Neuronal stem cell (in vitro differentiated cells): ENCODE measurements at regions not wholly inside any gene's neighbourhood (a gene's known extent, or its start where the extent isn't known, plus 50 kb on each side); places are given as distances from the start of the nearest gene placed in this dataset.

Experiments
- DNase-seq: peaks from one replicate; pipeline ENCODE4 v3.0.0-alpha.2; 2013; ENCODE audit warnings: low spot score
- H2AFZ ChIP-seq: one replicate; pipeline ENCODE4 v1.6.1; 2013; ENCODE audit warnings: mild to moderate bottlenecking, low read length, inconsistent platforms
- H2AK5ac ChIP-seq: 2 replicates; pipeline ENCODE4 v1.6.1; 2013; ENCODE audit warnings: low read depth, mild to moderate bottlenecking, inconsistent platforms, low read length, moderate library complexity, mixed read lengths
- H2BK120ac ChIP-seq: 2 replicates; pipeline ENCODE4 v1.6.1; 2013; ENCODE audit warnings: low read depth, mild to moderate bottlenecking, inconsistent platforms, low read length, moderate library complexity, mixed read lengths
- H2BK12ac ChIP-seq: one replicate; pipeline ENCODE4 v1.6.1; 2013; ENCODE audit warnings: low read length, inconsistent platforms
- H2BK15ac ChIP-seq: 2 replicates; pipeline ENCODE4 v1.6.1; 2013; ENCODE audit warnings: mild to moderate bottlenecking, low read length, inconsistent platforms, mixed read lengths
- H2BK5ac ChIP-seq: one replicate; pipeline ENCODE4 v1.6.1; 2013; ENCODE audit warnings: inconsistent platforms, mild to moderate bottlenecking, low read length, moderate library complexity
- H3K14ac ChIP-seq: one replicate; pipeline ENCODE4 v1.6.1; 2013; ENCODE audit warnings: low read length, inconsistent platforms
- H3K18ac ChIP-seq: 2 replicates; pipeline ENCODE4 v1.6.1; 2013; ENCODE audit warnings: low read length, inconsistent platforms
- H3K23ac ChIP-seq: 2 replicates; pipeline ENCODE4 v1.6.1; 2013; ENCODE audit warnings: low read depth, mild to moderate bottlenecking, mixed read lengths, low read length, inconsistent platforms; ENCODE audit not compliant: poor library complexity
- H3K27ac ChIP-seq: replicated peaks from 3 replicates; pipeline ENCODE4 v1.5.1; 2013; ENCODE audit warnings: low read length, inconsistent platforms
- H3K27me3 ChIP-seq, 3 experiments: 2 replicates each; pipeline ENCODE4 v1.6.1; 2013; ENCODE audit warnings: low read length in 3 of 3, mild to moderate bottlenecking in 2 of 3, inconsistent platforms in 1 of 3, low read depth in 1 of 3, mixed read lengths in 1 of 3, moderate library complexity in 1 of 3; ENCODE audit not compliant: control insufficient read depth in 3 of 3, insufficient read depth in 3 of 3
- H3K36me3 ChIP-seq, 2 donors: replicated peaks in 1 of 2; 2 replicates each; pipeline ENCODE4 v1.6.1; 2013; ENCODE audit warnings: low read length in 2 of 2; ENCODE audit not compliant: control insufficient read depth in 2 of 2, insufficient read depth in 2 of 2
- H3K4ac ChIP-seq: 2 replicates; pipeline ENCODE4 v1.6.1; 2013; ENCODE audit warnings: inconsistent platforms, mild to moderate bottlenecking, low read length, moderate library complexity
- H3K4me1 ChIP-seq, 2 donors: 1 replicate in 1 of 2; 2 replicates in 1 of 2; pipeline ENCODE4 v1.6.1; 2013; ENCODE audit warnings: low read length in 2 of 2, low read depth in 1 of 2; ENCODE audit not compliant: control insufficient read depth in 2 of 2, insufficient read depth in 1 of 2
- H3K4me2 ChIP-seq: one replicate; pipeline ENCODE4 v1.6.1; 2013; ENCODE audit warnings: mild to moderate bottlenecking, low read length, inconsistent platforms; ENCODE audit not compliant: insufficient read depth, poor library complexity, severe bottlenecking
- H3K4me3 ChIP-seq, 2 donors: 2 replicates each; pipeline ENCODE4 v1.5.1; 2013; ENCODE audit warnings: low read length in 2 of 2, mild to moderate bottlenecking in 2 of 2, inconsistent platforms in 1 of 2, moderate library complexity in 1 of 2
- H3K79me1 ChIP-seq: one replicate; pipeline ENCODE4 v1.6.1; 2013; ENCODE audit warnings: low read depth, mild to moderate bottlenecking, inconsistent platforms, low read length, moderate library complexity
- H3K9ac ChIP-seq: one replicate; pipeline ENCODE4 v1.6.1; 2013; ENCODE audit warnings: mild to moderate bottlenecking, low read depth, low read length, inconsistent platforms; ENCODE audit not compliant: poor library complexity
- H3K9me3 ChIP-seq, 2 donors: replicated peaks in 1 of 2; 2 replicates each; pipeline versions ENCODE3 to v1.6.1; 2013; ENCODE audit warnings: low read length in 2 of 2, mild to moderate bottlenecking in 2 of 2, inconsistent platforms in 1 of 2, low read depth in 1 of 2, mixed read lengths in 1 of 2, moderate library complexity in 1 of 2; ENCODE audit not compliant: control insufficient read depth in 2 of 2, insufficient read depth in 1 of 2
- H4K8ac ChIP-seq: one replicate; pipeline ENCODE4 v1.6.1; 2013; ENCODE audit warnings: low read depth, mild to moderate bottlenecking, inconsistent platforms, low read length, moderate library complexity
- H4K91ac ChIP-seq: one replicate; pipeline ENCODE4 v1.6.1; 2013; ENCODE audit warnings: low read length, low read depth, mild to moderate bottlenecking, inconsistent platforms; ENCODE audit not compliant: poor library complexity
- WGBS, 2 donors: extraction: QIAGEN DNeasy Blood & Tissue Kit; methylation state at CpG; one replicate each; pipeline ENCODE4 v1.1.7; 2013; ENCODE audit warnings: missing lambda C conversion rate in 2 of 2, mixed read lengths in 1 of 2; ENCODE audit not compliant: insufficient read length in 2 of 2, insufficient replicate concordance in 1 of 2; ENCODE audit errors: extremely low coverage in 2 of 2; 5-methylcytosine and 5-hydroxymethylcytosine counted together

DNA sequence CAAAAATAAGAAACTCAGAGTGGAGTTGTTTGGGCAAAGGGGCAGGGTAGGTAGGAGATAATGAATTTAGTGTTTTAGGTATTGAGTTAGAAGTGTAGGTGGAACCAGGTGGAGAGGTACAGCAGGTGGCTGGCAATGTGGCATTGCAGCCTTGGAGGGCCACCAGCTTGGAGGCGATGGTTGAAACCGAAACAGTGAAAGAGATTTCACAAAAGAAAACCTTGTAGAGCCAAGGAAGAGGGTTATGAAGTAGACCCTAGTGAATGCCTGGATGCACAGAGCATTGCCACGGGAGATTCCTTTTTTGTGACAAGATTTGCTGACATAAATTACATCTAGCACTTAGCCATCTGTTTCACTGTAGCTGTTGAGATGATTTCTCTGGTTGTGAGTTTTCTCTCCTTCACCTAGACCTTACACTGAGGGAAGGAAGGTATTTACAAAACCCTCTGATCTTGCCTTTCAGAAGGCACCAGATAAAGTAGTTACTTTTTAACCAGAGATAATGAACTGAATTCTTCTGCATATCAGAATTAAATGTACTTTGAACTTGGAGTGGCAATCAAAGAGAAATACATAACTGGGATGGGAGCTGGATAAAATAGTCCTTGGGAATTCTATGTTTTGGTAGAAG lies 104.1 kb upstream of the CASK start:
- no peak overlapping the region for H2BK120ac ChIP-seq
- no peaks in the 10 kb centered on the region for H3K9me3 ChIP-seq
- H2AK5ac ChIP-seq: no peak overlapping the region
- no peak overlapping the region for H3K4me2 ChIP-seq
- no peaks in the 10 kb centered on the region for H3K27me3 ChIP-seq
- no peak overlapping the region for H3K4me3 ChIP-seq
- no peak overlapping the region for H3K23ac ChIP-seq
- H3K36me3 ChIP-seq: no peaks in the 10 kb centered on the region
- no peak overlapping the region for H4K91ac ChIP-seq
- H3K18ac ChIP-seq: no peak overlapping the region
- no peaks in the 10 kb centered on the region for H3K4me1 ChIP-seq
- no peak overlapping the region for H2AFZ ChIP-seq
- no peak overlapping the region for H3K9ac ChIP-seq
- H2BK12ac ChIP-seq: no peak overlapping the region
- WGBS, 2 donors: no CpG with 5 or more reads among the region's 3 CpGs
- H2BK5ac ChIP-seq: no peak overlapping the region
- no peak overlapping the region for H3K4ac ChIP-seq
- no peaks in the 10 kb centered on the region for H3K79me1 ChIP-seq
- H2BK15ac ChIP-seq: no peak overlapping the region
- no peak overlapping the region for H3K27ac ChIP-seq
- H4K8ac ChIP-seq: no peak overlapping the region
- DNase-seq: no peak
- H3K14ac ChIP-seq: no peak overlapping the region

DNA sequence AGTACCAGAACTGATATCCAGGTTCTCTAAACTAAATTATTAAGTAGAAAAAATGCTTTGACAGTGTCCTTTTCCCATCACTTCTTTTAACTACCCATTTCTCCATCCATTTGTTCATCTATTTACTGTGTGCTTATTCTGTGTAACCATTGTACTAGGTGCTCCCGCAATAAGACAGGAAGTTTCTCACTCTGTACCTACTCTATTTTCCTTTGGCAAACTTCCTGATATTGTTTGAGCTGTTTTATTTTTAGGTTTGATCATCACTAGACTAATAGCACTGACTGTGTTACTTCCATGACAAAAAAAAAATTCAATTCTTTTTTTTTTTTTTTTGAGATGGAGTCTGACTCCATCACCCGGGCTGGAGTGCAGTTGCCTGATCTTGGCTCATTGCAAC lies 102.5 kb upstream of the CASK start:
- H3K36me3 ChIP-seq: no peaks in the 10 kb centered on the region
- no peaks in the 10 kb centered on the region for H3K9me3 ChIP-seq
- no CpG with 5 or more reads among the region's 2 CpGs for WGBS, 2 donors

DNA sequence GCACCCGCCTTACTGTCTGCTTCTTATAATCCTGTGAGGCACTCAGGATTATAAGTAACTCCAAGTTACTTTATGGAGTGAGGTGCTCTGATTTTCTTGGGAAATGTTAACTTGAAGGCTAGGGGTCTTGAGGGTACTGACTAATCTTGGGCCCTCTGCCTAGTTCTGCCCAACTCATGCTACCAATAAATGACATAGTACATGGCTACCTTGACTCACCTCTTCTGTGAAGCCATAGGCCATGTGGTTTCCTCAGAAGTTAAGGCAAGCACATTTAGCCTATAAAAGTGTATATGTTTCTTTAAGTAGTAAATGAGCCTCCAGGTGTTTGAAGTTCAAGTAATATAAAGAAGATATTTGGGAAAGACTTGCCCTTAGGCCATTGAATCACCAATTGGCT lies 99.8 kb upstream of the CASK start:
- no peaks in the 10 kb centered on the region for H3K79me1 ChIP-seq
- no peak overlapping the region for H2AFZ ChIP-seq
- H3K18ac ChIP-seq: no peak overlapping the region
- H2BK5ac ChIP-seq: no peak overlapping the region
- no peaks in the 10 kb centered on the region for H3K36me3 ChIP-seq
- no peak overlapping the region for H2BK120ac ChIP-seq
- no peak overlapping the region for H3K4ac ChIP-seq
- H2AK5ac ChIP-seq: no peak overlapping the region
- H2BK12ac ChIP-seq: no peak overlapping the region
- WGBS, 2 donors: no CpG with 5 or more reads among the region's 1 CpG
- no peak overlapping the region for H3K4me3 ChIP-seq
- no peak overlapping the region for H3K4me2 ChIP-seq
- H3K27ac ChIP-seq: no peak overlapping the region
- H3K4me1 ChIP-seq: no peaks in the 10 kb centered on the region
- H3K27me3 ChIP-seq: no peaks in the 10 kb centered on the region
- no peak overlapping the region for H4K91ac ChIP-seq
- H3K23ac ChIP-seq: no peak overlapping the region
- no peak overlapping the region for H2BK15ac ChIP-seq
- no peak overlapping the region for H4K8ac ChIP-seq
- H3K14ac ChIP-seq: no peak overlapping the region
- no peak overlapping the region for H3K9ac ChIP-seq
- no peak for DNase-seq
- no peaks in the 10 kb centered on the region for H3K9me3 ChIP-seq

More for the DNA sequence above, 102.5 kb upstream of the CASK start:
- H4K91ac ChIP-seq: no peak overlapping the region
- no peak overlapping the region for H2BK5ac ChIP-seq
- H2AK5ac ChIP-seq: no peak overlapping the region
- no peak overlapping the region for H3K4me3 ChIP-seq
- no peak overlapping the region for H3K9ac ChIP-seq
- H4K8ac ChIP-seq: no peak overlapping the region
- H3K18ac ChIP-seq: no peak overlapping the region
- H3K27ac ChIP-seq: no peak overlapping the region
- no peaks in the 10 kb centered on the region for H3K27me3 ChIP-seq
- no peak overlapping the region for H3K23ac ChIP-seq
- H3K79me1 ChIP-seq: no peaks in the 10 kb centered on the region
- no peak for DNase-seq
- no peak overlapping the region for H3K4ac ChIP-seq
- H2BK120ac ChIP-seq: no peak overlapping the region
- H3K4me2 ChIP-seq: no peak overlapping the region
- H3K14ac ChIP-seq: no peak overlapping the region
- H2AFZ ChIP-seq: no peak overlapping the region
- H2BK12ac ChIP-seq: no peak overlapping the region
- H2BK15ac ChIP-seq: no peak overlapping the region
- no peaks in the 10 kb centered on the region for H3K4me1 ChIP-seq

DNA sequence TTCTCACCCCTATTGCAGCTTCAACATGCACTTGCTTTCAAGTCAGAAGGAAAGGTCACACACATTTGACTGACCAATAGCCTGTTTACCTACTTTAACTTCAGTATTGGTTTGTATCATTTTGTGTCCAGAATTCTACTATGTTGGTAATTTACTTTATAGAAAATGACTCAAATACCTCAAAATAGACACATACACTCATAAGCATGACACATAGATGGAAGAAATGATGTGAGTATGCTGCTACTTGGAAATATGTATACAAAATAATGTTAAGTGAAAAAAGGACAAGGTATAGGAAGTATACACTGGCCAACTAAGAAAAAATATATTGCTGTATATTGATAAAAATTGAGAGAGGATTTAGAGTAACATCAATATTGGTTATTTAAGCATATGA lies 98.8 kb upstream of the CASK start:
- no peaks in the 10 kb centered on the region for H3K36me3 ChIP-seq
- no peak overlapping the region for H2BK120ac ChIP-seq
- H3K4me1 ChIP-seq: no peaks in the 10 kb centered on the region
- no peak overlapping the region for H3K4me3 ChIP-seq
- no peaks in the 10 kb centered on the region for H3K27me3 ChIP-seq
- no peak overlapping the region for H2BK15ac ChIP-seq
- no peak overlapping the region for H4K8ac ChIP-seq
- no peak overlapping the region for H2AK5ac ChIP-seq
- H3K18ac ChIP-seq: no peak overlapping the region
- no peak overlapping the region for H3K27ac ChIP-seq
- H2BK12ac ChIP-seq: no peak overlapping the region
- no peak overlapping the region for H3K14ac ChIP-seq
- H3K4me2 ChIP-seq: no peak overlapping the region
- no peak overlapping the region for H2BK5ac ChIP-seq
- no peak overlapping the region for H3K4ac ChIP-seq
- H3K9ac ChIP-seq: no peak overlapping the region
- H3K23ac ChIP-seq: no peak overlapping the region
- H2AFZ ChIP-seq: no peak overlapping the region
- DNase-seq: no peak
- no peak overlapping the region for H4K91ac ChIP-seq
- no peaks in the 10 kb centered on the region for H3K79me1 ChIP-seq
- H3K9me3 ChIP-seq: no peaks in the 10 kb centered on the region
